ENCODE measurements at regions not wholly inside any gene's neighbourhood (a gene's known extent, or its start where the extent isn't known, plus 50 kb on each side); places are given as distances from the start of the nearest gene placed in this dataset.

GRCh38 chr20:29741594-29741893 lies 1515.9 kb upstream of the DEFB115 start:
- TF ChIP-seq CTCF (IDR thresholded peaks at IDR 0.05) (no peak), ZFX (IDR thresholded peaks at IDR 0.05; ENCODE audit: borderline replicate concordance) (no peak)
